ENCODE measurements at regions not wholly inside any gene's neighbourhood (a gene's known extent, or its start where the extent isn't known, plus 50 kb on each side); places are given as distances from the start of the nearest gene placed in this dataset.

GRCh38 chr12:107553211-107553765, 132.3 kb upstream of the PWP1 start:
- DNase-seq (ENCODE audit: low read depth in 2 of 2), result no peak

DNA sequence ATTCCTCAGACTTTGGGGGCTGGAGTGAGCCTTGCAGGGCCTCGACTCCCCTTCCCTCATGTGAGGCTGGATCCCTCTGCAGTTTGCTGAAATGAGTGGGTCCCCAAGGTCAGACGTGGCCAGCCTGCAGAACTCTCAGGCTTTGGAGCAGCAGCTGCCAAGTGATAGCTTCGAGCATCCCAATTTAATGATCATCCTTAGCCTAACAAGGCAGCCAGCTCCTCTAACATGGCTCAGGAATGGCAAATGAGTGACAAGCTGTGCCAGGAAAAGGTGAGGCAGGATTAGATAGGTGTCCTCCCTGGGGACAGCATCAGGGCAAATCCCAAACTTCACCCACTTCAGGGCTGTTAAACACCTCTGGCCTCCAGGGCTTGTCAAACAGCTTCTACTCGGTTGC, 130.7 kb upstream of the PWP1 start:
- DNase-seq (ENCODE audit: low read depth in 2 of 2), result no peak

DNA sequence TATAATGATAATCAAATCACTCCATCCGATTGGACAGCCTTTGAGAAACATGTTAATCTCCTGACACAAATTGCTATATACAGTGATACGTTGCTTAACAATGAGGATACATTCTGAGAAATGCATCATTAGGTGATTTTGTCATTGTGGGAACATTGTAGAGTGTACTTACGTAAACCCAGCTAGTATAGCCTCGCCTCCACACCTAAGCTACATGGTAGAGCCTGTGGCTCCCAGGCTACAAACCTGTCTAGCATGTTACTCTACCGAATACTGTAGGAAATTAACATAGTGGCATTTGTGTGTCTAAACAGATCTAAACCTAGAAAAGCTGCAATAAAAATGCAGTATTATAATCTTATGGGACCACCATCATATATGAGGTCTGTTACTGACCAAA, 128.6 kb upstream of the PWP1 start:
- no peak for DNase-seq (ENCODE audit: low read depth in 2 of 2)

GRCh38 chr12:107557589-107558100, 128.0 kb upstream of the PWP1 start:
- no peak for DNase-seq (ENCODE audit: low read depth in 2 of 2)

- DNase-seq (ENCODE audit: low read depth in 2 of 2), result no peak
Measured at GRCh38 chr12:107558141-107558815, 127.3 kb upstream of the PWP1 start.

- no peak for DNase-seq (ENCODE audit: low read depth in 2 of 2)
Measured at GRCh38 chr12:107558816-107559382, 126.7 kb upstream of the PWP1 start.

DNA sequence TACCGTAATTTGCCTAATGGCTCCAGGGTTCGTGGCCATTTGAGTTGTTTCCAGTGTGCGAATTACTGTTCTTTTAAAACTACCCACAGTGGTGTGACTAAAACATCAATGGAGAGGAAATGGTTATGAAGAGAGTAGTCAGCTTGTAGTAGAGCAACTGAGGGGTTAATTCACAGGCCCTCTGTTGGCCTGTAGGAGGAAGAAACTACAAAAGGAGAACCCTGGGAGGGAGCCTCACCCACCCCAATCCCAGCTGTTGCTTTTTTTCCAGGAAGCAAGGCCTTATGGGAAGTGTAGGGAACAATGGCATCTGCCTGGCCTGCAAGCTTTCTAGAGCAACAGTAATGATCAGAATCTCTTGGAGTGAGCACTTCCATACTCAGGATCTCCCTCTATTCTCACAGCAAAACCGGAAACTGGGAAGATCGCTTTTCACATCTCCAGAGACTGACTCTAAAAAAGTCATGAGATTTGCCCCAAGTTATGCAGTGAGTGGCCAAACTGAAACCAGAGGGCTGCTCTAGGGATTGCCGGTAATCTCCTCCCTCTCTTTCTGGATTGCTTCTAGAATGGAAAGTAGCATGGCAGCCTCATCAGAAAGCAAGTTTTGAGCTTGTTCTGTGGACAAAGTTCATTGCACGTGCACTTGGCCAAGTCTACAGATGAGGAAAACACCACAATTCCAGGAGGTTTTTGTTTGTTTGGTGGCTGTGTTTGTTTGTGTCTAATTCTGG, 125.3 kb upstream of the PWP1 start:
- no peak for DNase-seq (ENCODE audit: low read depth in 2 of 2)

DNA sequence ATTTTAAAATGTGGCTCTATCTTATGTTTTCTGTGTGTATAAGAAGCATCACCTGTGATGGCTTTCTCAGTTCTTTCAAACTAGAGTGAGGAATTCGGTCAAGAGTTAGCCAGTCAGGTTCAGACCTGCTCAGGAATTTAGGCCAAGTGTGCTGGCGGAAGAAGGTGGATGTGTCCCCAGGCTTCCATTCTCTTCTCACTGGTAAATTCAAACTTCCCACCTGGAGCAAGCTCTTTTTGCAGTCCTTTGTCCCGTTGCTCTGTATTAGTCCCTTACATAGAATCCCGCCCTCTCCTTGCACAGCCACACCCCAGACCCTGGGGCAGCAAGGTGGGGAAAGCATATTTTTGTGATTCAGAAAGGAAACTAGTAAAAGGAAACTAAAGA, 124.7 kb upstream of the PWP1 start:
- no peak for DNase-seq (ENCODE audit: low read depth in 2 of 2)

DNA sequence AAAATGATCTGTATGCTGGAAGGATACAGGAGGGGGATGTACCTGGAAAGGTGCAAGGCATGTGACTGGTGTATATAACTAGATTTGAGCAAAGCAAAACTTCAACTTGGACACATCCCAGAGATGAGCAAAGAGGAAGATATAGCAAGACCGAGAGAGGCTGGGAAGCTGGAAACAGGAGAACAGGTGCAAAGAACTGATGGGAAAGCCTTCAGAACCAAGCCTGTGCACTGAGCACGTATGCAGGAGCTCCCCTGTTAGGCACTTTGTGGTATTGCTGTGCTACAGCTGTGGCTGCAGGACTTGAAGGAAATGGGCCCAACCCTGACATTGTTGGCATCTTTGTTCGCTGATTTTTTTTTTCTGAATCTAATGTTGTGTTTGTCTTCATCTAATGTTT, 120.7 kb upstream of the PWP1 start:
- DNase-seq (ENCODE audit: low read depth in 2 of 2), result no peak

DNA sequence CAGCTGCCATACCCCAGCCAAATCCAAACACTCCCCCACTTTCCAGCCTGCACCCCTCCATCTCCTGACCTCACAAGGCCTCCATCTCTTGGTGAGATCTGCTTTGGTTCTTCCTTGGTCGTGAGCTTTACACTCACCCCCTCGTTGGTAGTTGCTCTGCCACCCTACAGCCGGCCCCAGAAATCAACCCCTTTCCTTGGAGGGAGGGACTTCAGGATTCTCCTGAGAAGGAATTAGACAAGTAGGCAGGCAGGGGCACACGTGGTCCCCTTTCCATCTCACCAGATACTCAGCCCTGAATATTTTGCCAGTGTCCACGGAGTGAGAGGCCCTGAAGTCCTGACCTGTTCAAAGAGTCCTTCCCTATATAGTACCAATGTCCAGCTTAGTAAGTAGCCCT, 120.0 kb upstream of the PWP1 start:
- DNase-seq (ENCODE audit: low read depth in 2 of 2), result no peak

DNA sequence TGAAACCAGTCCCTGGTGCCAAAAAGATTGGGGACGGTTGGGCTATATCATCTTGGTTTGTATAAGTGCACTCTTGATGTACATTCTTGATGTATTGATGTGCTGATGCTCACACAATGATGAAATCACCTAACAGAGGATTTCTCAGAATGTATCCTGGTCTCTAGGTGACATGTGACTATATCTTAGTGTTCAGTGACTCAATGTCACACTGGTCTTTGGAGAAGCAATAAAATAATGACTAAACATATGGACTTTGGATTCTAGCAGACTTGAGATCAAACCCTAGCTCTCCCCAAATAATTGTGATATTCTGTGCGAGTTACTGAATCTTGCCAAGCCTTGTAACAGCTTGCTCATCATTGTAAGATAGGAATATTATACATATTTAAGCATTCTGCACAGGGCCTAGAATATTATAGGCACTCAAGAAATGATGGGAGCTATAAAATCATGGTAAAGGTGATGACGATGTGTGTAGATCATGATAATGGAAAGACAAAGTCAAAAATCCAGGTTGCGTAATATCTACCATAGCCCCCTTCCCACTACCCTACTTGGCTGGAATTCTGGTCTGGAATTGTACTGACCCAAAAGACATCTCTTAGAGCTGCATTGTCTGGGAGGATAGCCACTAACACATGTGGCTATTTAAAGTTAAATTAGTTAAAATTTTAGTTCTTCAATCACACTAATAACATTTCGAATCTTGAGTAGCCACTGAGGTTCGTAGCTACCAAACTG, 117.6 kb upstream of the PWP1 start:
- DNase-seq (ENCODE audit: low read depth in 2 of 2), result no peak

DNA sequence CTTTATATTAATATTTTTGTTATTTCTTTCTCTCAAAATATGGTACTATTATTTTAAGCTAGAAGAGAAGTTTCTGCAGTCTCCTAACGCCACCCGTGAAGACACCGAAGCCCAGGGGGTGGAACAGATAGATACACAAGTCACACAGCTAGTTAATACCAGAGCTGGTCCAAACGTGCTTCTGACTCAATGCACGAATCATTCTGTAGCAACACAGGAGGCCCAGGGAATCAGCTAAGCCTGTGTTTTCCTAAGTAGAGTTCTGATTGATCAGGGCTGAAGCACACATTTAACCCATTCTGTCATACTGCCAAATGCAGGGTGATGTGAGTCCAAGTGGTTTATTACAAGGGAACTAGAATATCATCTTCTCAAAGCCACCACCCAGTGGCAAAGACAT, 116.9 kb upstream of the PWP1 start:
- DNase-seq (ENCODE audit: low read depth in 2 of 2), result no peak

GRCh38 chr12:107570721-107571120, 114.9 kb upstream of the PWP1 start:
- no peak for DNase-seq (ENCODE audit: low read depth in 2 of 2)

DNA sequence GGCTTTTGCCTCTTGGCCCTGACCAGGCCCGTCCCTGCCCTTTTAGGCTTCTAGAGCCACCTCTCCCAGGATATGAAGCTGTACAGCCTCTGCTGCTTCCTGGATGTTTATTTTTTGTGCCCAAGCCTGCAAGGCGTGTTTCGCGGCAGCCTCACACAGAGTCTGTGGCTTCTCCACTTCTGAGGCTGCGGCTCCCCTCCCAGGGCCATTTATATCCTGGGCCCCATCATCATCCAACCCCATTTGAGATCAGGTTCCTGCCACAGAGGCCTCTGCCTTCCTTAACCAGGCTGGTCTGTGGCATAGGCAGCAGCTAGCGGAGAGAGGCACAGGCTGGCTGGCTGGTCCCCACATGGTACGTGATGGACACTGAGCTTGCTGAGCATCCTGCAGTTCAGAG, 114.1 kb upstream of the PWP1 start:
- no peak for DNase-seq (ENCODE audit: low read depth in 2 of 2)

DNA sequence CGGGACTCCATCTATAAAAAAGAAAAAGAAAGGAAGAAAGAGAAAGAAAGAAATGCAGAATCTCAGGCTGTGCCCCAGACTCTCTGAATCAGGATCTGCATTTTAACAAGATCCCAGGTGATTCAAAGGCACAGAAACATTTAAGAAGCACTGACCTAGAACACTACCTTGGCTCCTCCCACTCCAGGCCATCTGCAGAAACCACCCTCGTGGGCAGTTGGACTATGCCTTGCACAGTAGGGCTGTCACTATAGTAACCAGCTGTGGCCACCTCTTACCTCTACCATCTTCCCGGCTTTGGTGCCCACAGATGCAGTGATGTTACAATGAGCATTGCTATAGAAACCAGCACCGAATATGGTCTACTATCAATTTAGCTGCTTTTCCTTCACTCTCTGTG, 110.9 kb upstream of the PWP1 start:
- no peak for DNase-seq (ENCODE audit: low read depth in 2 of 2)

GRCh38 chr12:107580750-107581618, 104.6 kb upstream of the PWP1 start:
- DNase-seq (ENCODE audit: low read depth in 2 of 2), result no peak

DNA sequence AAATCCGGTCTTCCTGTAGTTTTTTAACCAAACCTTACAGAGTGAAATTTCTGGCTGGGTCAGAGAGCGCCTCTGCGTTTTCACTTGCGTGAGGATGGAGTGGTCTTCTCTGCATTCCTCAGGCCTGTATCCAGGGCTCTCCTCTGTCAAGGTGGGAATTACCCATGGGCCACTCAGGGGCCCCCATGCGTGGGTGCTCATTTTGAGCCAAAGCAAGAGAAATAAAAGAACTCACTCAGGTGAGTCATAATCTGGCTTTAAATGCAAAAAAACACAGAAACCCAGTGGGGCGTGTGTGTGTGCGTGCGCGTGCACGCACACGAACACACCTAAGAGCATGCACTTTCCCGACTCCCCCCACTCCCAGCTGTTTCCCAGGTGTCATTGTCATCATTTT, 104.0 kb upstream of the PWP1 start:
- DNase-seq (ENCODE audit: low read depth in 2 of 2), result no peak

DNA sequence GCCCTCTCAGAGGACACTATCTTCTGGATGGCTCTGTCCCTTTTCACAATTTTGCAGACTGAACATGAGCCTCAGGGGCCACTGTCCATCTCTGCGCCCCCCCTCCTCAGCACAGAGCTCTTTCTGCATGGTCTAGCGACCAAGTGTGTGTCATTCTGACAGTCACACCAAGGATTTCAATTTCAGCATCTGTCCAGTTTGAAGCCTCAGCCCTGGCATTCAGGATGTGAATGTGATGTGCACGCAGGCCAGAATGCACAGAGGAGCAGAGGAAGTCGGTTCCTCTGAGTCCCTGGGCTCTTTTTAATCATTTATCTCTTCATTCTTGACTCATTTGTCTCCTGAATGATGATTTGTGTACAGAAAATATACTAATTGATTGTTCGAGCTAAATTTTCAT, 102.0 kb upstream of the PWP1 start:
- DNase-seq (ENCODE audit: low read depth in 2 of 2), result no peak

DNA sequence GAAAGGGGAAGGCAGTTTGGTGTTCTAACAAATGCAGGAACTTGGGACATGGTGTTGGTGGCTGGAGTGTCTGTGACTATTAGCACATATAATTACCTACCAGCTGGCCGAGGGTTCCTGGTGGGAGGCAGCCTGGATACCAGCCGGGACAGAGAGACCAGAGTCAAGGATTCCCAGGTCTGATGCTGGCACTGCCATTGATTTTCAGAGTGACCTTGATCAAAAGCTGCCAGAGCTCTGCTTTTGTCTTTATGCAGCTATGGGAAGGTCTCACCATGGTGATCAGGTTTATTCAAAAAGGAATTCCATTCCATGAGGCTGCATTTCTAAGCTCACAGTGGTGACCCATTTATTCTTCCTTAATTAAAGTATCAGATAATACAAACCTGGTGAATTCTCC, 101.0 kb upstream of the PWP1 start:
- DNase-seq (ENCODE audit: low read depth in 2 of 2), result no peak

GRCh38 chr12:107586256-107586970, 99.2 kb upstream of the PWP1 start:
- no peak for DNase-seq (ENCODE audit: low read depth in 2 of 2)

DNA sequence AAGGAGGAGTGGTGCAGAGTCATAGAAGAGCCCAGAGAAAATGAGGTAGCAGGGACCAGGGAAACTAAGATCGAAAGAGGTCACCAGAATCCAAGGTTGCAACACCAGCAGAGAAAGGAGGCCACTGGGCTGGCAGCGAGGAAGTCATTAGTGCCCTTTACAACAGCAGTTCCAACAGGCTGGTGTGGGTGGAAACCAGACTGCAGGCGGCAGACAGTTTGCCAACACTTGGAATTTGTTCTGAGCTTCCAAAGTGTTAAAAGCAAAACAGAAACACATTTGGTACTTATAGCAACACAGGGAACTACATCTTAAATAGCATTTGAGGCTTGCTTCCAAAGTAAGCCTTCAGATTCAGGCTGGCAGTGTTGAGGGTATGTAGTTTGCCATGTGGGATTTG, 95.2 kb upstream of the PWP1 start:
- DNase-seq (ENCODE audit: low read depth in 2 of 2), result no peak

Data from stimulated activated CD8-positive, alpha-beta memory T cell treated with anti-CD3 and anti-CD28 coated beads, Interleukin-15, amount 100 ng/mL, for 48 hours (primary cell).